ENCODE measurements at regions not wholly inside any gene's neighbourhood (a gene's known extent, or its start where the extent isn't known, plus 50 kb on each side); places are given as distances from the start of the nearest gene placed in this dataset.
A peak's percentile ranks its signal among the peaks of the same experiment; 100 is the strongest.

DNA sequence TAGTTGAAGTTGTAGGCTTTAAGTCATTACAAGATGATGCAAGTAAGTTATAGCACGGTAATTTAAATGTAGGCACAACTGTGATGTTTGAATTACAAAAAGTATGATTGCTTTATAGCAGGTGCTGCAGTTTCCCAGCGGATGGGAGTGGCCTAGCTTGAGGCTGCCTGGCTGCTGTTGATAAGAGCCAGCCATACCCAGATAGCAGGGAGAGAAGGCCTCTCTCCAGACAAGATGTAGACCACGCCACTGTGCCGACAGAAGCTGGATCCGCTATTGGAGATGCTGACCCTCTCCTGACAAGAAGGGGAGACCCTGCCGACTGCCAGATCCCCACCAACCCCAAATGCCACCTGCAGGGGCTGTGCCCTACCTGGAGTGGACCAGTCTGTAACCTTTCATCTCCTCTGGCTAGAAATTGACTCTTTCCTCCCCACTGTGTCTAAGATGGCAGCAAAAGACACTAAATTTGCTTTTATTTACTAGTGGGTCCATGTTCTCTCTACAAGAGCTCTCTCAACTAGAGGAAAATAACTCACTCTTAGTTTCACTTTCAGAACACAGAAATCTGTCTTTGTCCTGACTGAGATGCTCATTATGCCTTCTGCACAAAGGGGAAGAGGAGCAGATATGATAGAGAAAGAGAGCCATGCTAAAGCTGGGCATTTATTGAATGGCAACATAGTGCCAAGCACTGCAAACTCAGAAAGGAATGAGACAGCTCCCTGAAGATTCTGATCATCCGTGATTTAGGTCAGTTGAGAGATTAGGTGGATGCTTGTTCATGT lies 127.9 kb downstream of the URB2 start:
- TF ChIP-seq, protein P1, sequence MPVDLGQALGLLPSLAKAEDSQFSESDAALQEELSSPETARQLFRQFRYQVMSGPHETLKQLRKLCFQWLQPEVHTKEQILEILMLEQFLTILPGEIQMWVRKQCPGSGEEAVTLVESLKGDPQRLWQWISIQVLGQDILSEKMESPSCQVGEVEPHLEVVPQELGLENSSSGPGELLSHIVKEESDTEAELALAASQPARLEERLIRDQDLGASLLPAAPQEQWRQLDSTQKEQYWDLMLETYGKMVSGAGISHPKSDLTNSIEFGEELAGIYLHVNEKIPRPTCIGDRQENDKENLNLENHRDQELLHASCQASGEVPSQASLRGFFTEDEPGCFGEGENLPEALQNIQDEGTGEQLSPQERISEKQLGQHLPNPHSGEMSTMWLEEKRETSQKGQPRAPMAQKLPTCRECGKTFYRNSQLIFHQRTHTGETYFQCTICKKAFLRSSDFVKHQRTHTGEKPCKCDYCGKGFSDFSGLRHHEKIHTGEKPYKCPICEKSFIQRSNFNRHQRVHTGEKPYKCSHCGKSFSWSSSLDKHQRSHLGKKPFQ (tag by site-specific recombination; IDR thresholded peaks at IDR 0.05), result no peak
- TF ChIP-seq ZNF48 (tag by site-specific recombination; IDR thresholded peaks at IDR 0.05) (no peak), KLF10 (tag by site-specific recombination; IDR thresholded peaks at IDR 0.05) (no peak), HOXC10 (CRISPR knock-in tag; IDR thresholded peaks at IDR 0.05) (no peak), ZNF677 (tag by site-specific recombination; IDR thresholded peaks at IDR 0.05) (no peak), ZNF37A (tag by site-specific recombination; IDR thresholded peaks at IDR 0.05) (no peak)
- TF ChIP-seq, protein P2, sequence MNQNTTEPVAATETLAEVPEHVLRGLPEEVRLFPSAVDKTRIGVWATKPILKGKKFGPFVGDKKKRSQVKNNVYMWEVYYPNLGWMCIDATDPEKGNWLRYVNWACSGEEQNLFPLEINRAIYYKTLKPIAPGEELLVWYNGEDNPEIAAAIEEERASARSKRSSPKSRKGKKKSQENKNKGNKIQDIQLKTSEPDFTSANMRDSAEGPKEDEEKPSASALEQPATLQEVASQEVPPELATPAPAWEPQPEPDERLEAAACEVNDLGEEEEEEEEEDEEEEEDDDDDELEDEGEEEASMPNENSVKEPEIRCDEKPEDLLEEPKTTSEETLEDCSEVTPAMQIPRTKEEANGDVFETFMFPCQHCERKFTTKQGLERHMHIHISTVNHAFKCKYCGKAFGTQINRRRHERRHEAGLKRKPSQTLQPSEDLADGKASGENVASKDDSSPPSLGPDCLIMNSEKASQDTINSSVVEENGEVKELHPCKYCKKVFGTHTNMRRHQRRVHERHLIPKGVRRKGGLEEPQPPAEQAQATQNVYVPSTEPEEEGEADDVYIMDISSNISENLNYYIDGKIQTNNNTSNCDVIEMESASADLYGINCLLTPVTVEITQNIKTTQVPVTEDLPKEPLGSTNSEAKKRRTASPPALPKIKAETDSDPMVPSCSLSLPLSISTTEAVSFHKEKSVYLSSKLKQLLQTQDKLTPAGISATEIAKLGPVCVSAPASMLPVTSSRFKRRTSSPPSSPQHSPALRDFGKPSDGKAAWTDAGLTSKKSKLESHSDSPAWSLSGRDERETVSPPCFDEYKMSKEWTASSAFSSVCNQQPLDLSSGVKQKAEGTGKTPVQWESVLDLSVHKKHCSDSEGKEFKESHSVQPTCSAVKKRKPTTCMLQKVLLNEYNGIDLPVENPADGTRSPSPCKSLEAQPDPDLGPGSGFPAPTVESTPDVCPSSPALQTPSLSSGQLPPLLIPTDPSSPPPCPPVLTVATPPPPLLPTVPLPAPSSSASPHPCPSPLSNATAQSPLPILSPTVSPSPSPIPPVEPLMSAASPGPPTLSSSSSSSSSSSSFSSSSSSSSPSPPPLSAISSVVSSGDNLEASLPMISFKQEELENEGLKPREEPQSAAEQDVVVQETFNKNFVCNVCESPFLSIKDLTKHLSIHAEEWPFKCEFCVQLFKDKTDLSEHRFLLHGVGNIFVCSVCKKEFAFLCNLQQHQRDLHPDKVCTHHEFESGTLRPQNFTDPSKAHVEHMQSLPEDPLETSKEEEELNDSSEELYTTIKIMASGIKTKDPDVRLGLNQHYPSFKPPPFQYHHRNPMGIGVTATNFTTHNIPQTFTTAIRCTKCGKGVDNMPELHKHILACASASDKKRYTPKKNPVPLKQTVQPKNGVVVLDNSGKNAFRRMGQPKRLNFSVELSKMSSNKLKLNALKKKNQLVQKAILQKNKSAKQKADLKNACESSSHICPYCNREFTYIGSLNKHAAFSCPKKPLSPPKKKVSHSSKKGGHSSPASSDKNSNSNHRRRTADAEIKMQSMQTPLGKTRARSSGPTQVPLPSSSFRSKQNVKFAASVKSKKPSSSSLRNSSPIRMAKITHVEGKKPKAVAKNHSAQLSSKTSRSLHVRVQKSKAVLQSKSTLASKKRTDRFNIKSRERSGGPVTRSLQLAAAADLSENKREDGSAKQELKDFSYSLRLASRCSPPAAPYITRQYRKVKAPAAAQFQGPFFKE (tag by site-specific recombination; IDR thresholded peaks at IDR 0.05; ENCODE audit: borderline replicate concordance), result no peak
- TF ChIP-seq, protein P3, sequence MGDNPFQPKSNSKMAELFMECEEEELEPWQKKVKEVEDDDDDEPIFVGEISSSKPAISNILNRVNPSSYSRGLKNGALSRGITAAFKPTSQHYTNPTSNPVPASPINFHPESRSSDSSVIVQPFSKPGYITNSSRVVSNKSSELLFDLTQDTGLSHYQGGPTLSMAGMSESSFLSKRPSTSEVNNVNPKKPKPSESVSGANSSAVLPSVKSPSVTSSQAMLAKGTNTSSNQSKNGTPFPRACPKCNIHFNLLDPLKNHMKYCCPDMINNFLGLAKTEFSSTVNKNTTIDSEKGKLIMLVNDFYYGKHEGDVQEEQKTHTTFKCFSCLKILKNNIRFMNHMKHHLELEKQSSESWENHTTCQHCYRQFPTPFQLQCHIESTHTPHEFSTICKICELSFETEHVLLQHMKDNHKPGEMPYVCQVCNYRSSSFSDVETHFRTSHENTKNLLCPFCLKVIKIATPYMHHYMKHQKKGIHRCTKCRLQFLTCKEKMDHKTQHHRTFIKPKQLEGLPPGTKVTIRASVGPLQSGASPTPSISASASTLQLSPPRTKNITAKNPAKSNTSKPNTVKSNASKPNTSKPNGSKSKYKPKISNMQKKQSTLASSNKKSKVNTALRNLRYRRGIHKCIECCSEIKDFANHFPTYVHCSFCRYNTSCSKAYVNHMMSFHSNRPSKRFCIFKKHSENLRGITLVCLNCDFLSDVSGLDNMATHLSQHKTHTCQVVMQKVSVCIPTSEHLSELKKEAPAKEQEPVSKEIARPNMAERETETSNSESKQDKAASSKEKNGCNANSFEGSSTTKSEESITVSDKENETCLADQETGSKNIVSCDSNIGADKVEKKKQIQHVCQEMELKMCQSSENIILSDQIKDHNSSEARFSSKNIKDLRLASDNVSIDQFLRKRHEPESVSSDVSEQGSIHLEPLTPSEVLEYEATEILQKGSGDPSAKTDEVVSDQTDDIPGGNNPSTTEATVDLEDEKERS (tag by site-specific recombination; IDR thresholded peaks at IDR 0.05), result no peak
- Histone ChIP-seq H3K9me3 (ENCODE audit: control insufficient read depth, insufficient read depth, low read depth, low read length) (no peaks in the 10 kb centered on the region), H3K36me3 (ENCODE audit: control insufficient read depth in 2 of 2, insufficient read depth in 1 of 2, low read length in 2 of 2) (no peaks in the 10 kb centered on the region), H3K4me3 (ENCODE audit: low read depth, low read length) (no peak overlapping the region), H3K4me1 (ENCODE audit: control insufficient read depth, insufficient read depth, low read length) (no peaks in the 10 kb centered on the region), H3K27ac (ENCODE audit: extremely low read depth, low read depth, low read length) (no peak overlapping the region)
- CTCF ChIA-PET, result interaction anchor here (0.6 kb wide), 1 partner anchor 439 kb away, joined by 3 read pairs; no protein-coding TSS in a partner anchor
- POLR2A ChIA-PET, result no interaction called here

DNA sequence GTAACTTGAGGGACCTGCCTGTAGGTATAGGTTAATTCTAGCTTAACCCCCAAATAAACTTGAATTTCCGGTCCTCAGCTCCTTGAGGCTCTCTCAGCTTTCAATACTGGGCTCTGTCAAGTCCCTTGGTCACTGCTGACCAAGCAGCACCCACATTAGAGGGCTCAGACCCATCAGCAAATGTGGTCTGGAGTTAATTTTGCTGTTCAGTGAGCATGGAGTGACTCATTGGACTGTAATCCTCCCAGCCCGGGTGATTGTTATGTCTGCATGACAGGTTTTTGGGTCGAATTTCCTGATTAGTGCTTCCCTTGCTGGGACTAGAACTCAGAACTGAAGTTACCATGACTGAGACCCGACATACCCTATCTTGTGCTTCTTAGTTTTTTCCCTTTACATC lies 130.6 kb downstream of the URB2 start:
- TF ChIP-seq, protein P4, sequence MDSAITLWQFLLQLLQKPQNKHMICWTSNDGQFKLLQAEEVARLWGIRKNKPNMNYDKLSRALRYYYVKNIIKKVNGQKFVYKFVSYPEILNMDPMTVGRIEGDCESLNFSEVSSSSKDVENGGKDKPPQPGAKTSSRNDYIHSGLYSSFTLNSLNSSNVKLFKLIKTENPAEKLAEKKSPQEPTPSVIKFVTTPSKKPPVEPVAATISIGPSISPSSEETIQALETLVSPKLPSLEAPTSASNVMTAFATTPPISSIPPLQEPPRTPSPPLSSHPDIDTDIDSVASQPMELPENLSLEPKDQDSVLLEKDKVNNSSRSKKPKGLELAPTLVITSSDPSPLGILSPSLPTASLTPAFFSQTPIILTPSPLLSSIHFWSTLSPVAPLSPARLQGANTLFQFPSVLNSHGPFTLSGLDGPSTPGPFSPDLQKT (IDR thresholded peaks at IDR 0.05; ENCODE audit: borderline replicate concordance, low read depth, low read length), result no peak
- TF ChIP-seq KLF16 (tag by site-specific recombination; IDR thresholded peaks at IDR 0.05) (no peak), ZNF600 (tag by site-specific recombination; IDR thresholded peaks at IDR 0.05) (peak; percentile 28; the same call in 1 of the 2 replicates), ZNF354C (tag by site-specific recombination; IDR thresholded peaks at IDR 0.05; ENCODE audit: borderline replicate concordance, low read depth) (no peak)
- TF ChIP-seq, protein P1 (tag by site-specific recombination; IDR thresholded peaks at IDR 0.05), result no peak
- H3K27ac ChIP-seq (ENCODE audit: extremely low read depth, low read depth, low read length), result no peak overlapping the region
- no peak overlapping the region for H3K4me3 ChIP-seq (ENCODE audit: low read depth, low read length)
- no peaks in the 10 kb centered on the region for H3K9me3 ChIP-seq (ENCODE audit: control insufficient read depth, insufficient read depth, low read depth, low read length)
- no peaks in the 10 kb centered on the region for H3K36me3 ChIP-seq (ENCODE audit: control insufficient read depth in 2 of 2, insufficient read depth in 1 of 2, low read length in 2 of 2)
- H3K4me1 ChIP-seq (ENCODE audit: control insufficient read depth, insufficient read depth, low read length), result no peaks in the 10 kb centered on the region
- ChIA-PET POLR2A (no interaction called here), CTCF (interaction anchor here (0.8 to 1.1 kb wide), 2 partner anchors 95 to 96 kb away, joined by 3 to 6 read pairs; no protein-coding TSS in a partner anchor)

Data from HEK293 (cell line).